CD8-positive, alpha-beta memory T cell (primary cell): ENCODE measurements at regions not wholly inside any gene's neighbourhood (a gene's known extent, or its start where the extent isn't known, plus 50 kb on each side); places are given as distances from the start of the nearest gene placed in this dataset.

Experiments used
- CTCF ChIA-PET: fragments of 350-600 bp; sonication (Branson Sonifier 250); formaldehyde crosslinking; loops from one replicate; lab custom pipeline; 2021; ENCODE audit warnings: antibody characterized with exemption; lab: Charles Lee
- POLR2A ChIA-PET: fragments of 350-600 bp; sonication (Branson Sonifier 250); formaldehyde crosslinking; loops from one replicate; lab custom pipeline; 2021; ENCODE audit warnings: antibody characterized with exemption; lab: Charles Lee
- DNase-seq, 5 donors: peaks; one replicate each; pipeline versions ENCODE4 v3.0.0 to v3.0.0-alpha.2; 2020 to 2022; ENCODE audit warnings: mixed read lengths in 1 of 5
- H3K27ac ChIP-seq: one replicate; pipeline ENCODE4 v1.7.0; 2013; ENCODE audit warnings: low read depth, mild to moderate bottlenecking, low read length, moderate library complexity
- H3K27me3 ChIP-seq: 2 replicates; pipeline ENCODE4 v1.7.0; 2013; ENCODE audit warnings: low read length, mild to moderate bottlenecking; ENCODE audit not compliant: insufficient read depth, poor library complexity, severe bottlenecking
- H3K36me3 ChIP-seq: 2 replicates; pipeline ENCODE4 v1.7.0; 2013; ENCODE audit warnings: mild to moderate bottlenecking, low read length, moderate library complexity; ENCODE audit not compliant: insufficient read depth
- H3K4me1 ChIP-seq: 2 replicates; pipeline ENCODE4 v1.7.0; 2013; ENCODE audit warnings: mild to moderate bottlenecking, low read length, moderate library complexity; ENCODE audit not compliant: insufficient read depth
- H3K4me3 ChIP-seq: 2 replicates; pipeline ENCODE4 v1.7.0; 2013; ENCODE audit warnings: mild to moderate bottlenecking, low read length
- H3K9me3 ChIP-seq: 2 replicates; pipeline ENCODE4 v1.7.0; 2013; ENCODE audit warnings: mild to moderate bottlenecking, low read length
- H3K27ac Mint-ChIP-seq, 8 donors: one replicate each; pipeline ENCODE4 v1.8.0; 2020 to 2021; ENCODE audit warnings: mixed read lengths in 8 of 8, mild to moderate bottlenecking in 6 of 8, inconsistent platforms in 3 of 8, moderate library complexity in 3 of 8
- H3K27me3 Mint-ChIP-seq, 2 donors: one replicate each; pipeline ENCODE4 v1.8.0; 2020 to 2021; ENCODE audit warnings: mixed read lengths in 2 of 2, mild to moderate bottlenecking in 1 of 2, moderate library complexity in 1 of 2
- H3K36me3 Mint-ChIP-seq, 3 donors: one replicate each; pipeline ENCODE4 v1.8.0; 2020 to 2021; ENCODE audit warnings: mixed read lengths in 3 of 3, inconsistent platforms in 1 of 3, mild to moderate bottlenecking in 1 of 3
- H3K4me1 Mint-ChIP-seq, 3 donors: one replicate each; pipeline ENCODE4 v1.8.0; 2020 to 2021; ENCODE audit warnings: mixed read lengths in 3 of 3, inconsistent platforms in 1 of 3, mild to moderate bottlenecking in 1 of 3
- H3K4me3 Mint-ChIP-seq, 7 donors: one replicate each; pipeline ENCODE4 v1.8.0; 2020 to 2021; ENCODE audit warnings: mixed read lengths in 7 of 7, mild to moderate bottlenecking in 6 of 7, moderate library complexity in 4 of 7, inconsistent platforms in 2 of 7
- H3K9me3 Mint-ChIP-seq, 5 donors: one replicate each; pipeline ENCODE4 v1.8.0; 2020 to 2022; ENCODE audit warnings: mixed read lengths in 5 of 5, mild to moderate bottlenecking in 3 of 5, moderate library complexity in 2 of 5, inconsistent platforms in 1 of 5

DNA sequence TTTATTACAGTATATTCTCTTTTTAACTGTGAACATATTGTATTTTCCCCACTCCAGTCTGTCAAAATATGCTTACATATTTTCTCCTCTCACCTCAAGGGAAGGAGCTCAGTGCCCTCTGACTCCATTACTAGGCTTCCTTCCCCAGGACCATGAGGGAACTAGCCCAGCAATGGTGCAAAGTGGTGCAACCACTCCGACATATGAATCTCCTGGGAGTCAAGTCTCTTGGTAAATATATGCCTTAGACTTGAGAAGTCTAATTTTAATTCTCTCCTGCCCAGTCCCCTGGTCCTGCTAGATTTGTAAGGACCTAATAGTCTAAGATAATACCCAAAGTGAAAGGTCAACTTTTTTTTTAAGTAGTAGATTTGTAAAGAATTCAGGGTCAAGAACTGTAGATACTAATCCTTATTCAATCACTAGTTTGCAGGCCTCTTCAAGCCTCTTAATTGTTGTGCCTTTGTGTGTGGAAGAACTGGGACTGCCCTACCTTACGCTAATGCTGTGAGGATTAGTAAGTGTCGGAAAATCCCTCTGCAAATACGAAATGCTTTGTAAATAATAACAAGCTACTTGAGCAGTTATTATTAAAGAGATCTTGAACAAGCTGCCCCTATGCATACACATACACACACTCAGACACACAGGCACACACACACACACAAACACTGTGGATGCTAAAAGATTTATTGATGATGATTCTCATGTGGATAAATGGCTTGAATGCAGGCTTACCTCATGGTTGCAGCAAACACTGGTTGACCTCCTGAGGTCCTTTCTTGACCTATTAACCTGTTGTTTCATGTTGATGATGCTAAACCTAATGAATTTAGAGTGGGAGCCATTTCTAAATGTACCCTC, 251.2 kb upstream of the PARD3B start:
- no peak for DNase-seq
- CTCF ChIA-PET = no interaction called here
- no peaks in the 10 kb centered on the region for H3K4me1 ChIP-seq
- H3K9me3 Mint-ChIP-seq = no peaks in the 10 kb centered on the region
- peaks cover 5 to 24% of the 10 kb centered on the region in 2 donors for H3K27me3 Mint-ChIP-seq
- POLR2A ChIA-PET = no interaction called here
- no peak overlapping the region for H3K27ac Mint-ChIP-seq
- no peaks in the 10 kb centered on the region for H3K4me1 Mint-ChIP-seq
- no peaks in the 10 kb centered on the region for H3K9me3 ChIP-seq
- H3K27me3 ChIP-seq = no peaks in the 10 kb centered on the region
- H3K4me3 Mint-ChIP-seq = no peak overlapping the region
- no peak overlapping the region for H3K4me3 ChIP-seq
- H3K36me3 ChIP-seq = no peaks in the 10 kb centered on the region
- no peaks in the 10 kb centered on the region for H3K36me3 Mint-ChIP-seq
- H3K27ac ChIP-seq = no peak overlapping the region

DNA sequence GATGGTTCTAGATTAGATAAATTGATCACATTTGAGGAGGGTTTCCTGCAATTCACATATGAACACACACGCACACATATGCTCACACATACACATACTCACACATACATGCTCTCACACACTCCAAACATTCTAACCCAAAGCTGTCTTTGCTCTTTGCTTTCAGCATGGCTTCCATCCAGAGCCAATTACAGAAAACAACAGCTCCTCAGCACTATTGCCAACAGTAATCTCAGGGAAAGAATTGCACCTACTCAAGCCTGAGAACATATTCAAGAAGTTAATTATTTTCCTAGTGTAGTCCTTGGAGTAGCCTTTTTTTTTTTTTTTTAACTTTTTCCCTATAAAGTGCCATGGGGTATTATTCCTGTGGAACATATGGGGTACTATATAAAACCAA, 246.9 kb upstream of the PARD3B start:
- Histone ChIP-seq H3K9me3 (no peaks in the 10 kb centered on the region), H3K27ac (no peak overlapping the region), H3K27me3 (no peaks in the 10 kb centered on the region), H3K36me3 (no peaks in the 10 kb centered on the region), H3K4me3 (no peak overlapping the region), H3K4me1 (no peaks in the 10 kb centered on the region)
- Mint-ChIP-seq H3K9me3 (no peaks in the 10 kb centered on the region), H3K36me3 (no peaks in the 10 kb centered on the region), H3K27me3 (peaks cover 0 to 10% of the 10 kb centered on the region in 2 donors), H3K4me3 (no peak overlapping the region), H3K4me1 (no peaks in the 10 kb centered on the region), H3K27ac (no peak overlapping the region)
- no peak for DNase-seq
- CTCF ChIA-PET = no interaction called here
- POLR2A ChIA-PET = no interaction called here

DNA sequence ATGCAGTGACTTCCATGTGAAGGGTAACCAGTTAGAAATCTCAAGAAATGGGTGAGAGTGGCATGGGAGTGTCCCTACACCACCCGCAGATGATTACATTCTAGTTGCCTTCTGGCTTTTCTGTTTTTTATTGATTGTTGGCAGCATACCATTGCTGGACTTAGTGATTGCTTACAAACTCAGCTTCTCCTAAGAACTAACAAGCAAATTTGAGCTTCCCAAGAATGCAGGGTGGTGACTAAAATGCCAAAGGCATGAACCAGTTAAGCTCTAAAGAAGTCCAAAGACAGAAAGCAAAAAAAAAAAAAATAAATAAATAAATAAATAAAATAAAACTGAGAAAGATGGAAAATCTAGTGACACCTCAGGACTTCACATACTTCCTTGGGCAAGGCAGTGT, 245.5 kb upstream of the PARD3B start:
- no peak overlapping the region for H3K4me3 ChIP-seq
- H3K36me3 Mint-ChIP-seq = no peaks in the 10 kb centered on the region
- no peaks in the 10 kb centered on the region for H3K27me3 ChIP-seq
- H3K27me3 Mint-ChIP-seq = peaks cover 6 to 11% of the 10 kb centered on the region in 2 donors
- no peak overlapping the region for H3K27ac ChIP-seq
- H3K4me3 Mint-ChIP-seq = no peak overlapping the region
- H3K9me3 ChIP-seq = no peaks in the 10 kb centered on the region
- no peaks in the 10 kb centered on the region for H3K36me3 ChIP-seq
- no peak overlapping the region for H3K27ac Mint-ChIP-seq
- no peak for DNase-seq
- CTCF ChIA-PET = no interaction called here
- no peaks in the 10 kb centered on the region for H3K9me3 Mint-ChIP-seq
- H3K4me1 ChIP-seq = no peaks in the 10 kb centered on the region
- H3K4me1 Mint-ChIP-seq = no peaks in the 10 kb centered on the region
- POLR2A ChIA-PET = no interaction called here

DNA sequence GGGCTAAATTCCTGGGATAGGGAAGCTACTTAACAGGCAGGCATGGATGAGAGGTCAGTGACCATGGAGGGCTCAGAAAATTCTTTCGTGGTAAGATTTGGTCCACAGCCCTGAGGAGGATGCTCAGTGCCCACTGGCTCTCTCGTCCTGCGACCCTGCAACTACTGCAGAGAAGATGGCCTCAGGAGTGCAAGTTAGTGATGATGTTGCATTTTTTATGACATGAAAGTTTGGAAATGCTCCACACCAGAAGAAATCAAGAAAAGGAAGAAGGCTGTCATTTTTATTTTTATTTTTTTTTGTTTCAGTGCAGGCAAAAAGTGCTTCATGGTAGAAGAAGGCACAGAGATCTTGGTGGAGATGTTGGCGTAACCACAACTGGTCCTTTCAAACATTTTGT, 238.6 kb upstream of the PARD3B start:
- no peaks in the 10 kb centered on the region for H3K36me3 Mint-ChIP-seq
- Histone ChIP-seq H3K36me3 (no peaks in the 10 kb centered on the region), H3K27me3 (no peaks in the 10 kb centered on the region), H3K9me3 (no peaks in the 10 kb centered on the region), H3K4me3 (no peak overlapping the region), H3K4me1 (no peaks in the 10 kb centered on the region), H3K27ac (no peak overlapping the region)
- ChIA-PET CTCF (interaction anchor here (1.0 kb wide), 1 partner anchor 16 kb away, joined by 3 read pairs; no protein-coding TSS in a partner anchor), POLR2A (no interaction called here)
- H3K27me3 Mint-ChIP-seq = peaks cover 11 to 21% of the 10 kb centered on the region in 2 donors
- no peak overlapping the region for H3K27ac Mint-ChIP-seq
- DNase-seq = no peak
- no peaks in the 10 kb centered on the region for H3K4me1 Mint-ChIP-seq
- H3K4me3 Mint-ChIP-seq = no peak overlapping the region
- H3K9me3 Mint-ChIP-seq = peaks cover 0 to 2% (median 0%) of the 10 kb centered on the region in 5 donors

DNA sequence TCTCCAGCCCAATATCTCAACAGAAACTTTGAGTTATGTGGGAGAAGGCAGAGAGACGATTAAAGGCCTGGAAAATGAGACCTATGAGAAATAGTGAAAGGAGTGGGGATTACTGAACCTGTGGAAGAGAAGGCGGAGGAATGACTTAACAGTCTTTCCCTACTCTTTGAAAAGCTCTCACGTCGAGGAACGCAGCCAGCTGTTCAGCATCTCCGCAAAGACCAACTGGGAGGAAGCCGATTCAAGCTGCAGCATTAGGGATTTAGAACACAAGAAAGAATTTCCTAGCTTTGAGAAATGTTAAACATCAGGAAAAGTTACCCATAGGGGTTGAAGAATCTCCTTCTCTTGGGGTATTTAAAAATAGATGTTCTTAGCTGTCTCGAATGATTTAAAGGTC, 233.2 kb upstream of the PARD3B start:
- POLR2A ChIA-PET = no interaction called here

DNA sequence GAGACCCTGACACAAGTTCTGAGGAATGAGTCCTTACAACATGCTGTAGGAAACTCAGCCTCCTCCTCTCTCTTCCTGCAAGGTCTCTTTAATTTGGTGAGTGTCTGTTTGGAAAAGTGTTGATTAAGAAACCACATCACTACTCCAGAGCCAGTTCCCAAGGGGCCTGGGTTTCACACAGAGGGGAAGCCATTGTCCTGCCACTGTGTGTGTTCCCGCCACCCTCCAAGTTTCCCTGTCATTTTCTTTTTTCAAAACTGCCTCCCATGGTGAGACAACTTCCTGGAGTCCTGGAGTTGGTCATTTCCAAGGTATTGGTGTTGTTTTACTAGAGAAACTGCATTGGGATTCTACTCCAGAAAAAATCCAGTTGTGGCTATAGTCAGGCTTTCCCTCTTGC, 232.0 kb upstream of the PARD3B start:
- no peaks in the 10 kb centered on the region for H3K4me1 Mint-ChIP-seq
- Histone ChIP-seq H3K9me3 (no peaks in the 10 kb centered on the region), H3K4me3 (no peak overlapping the region), H3K4me1 (no peaks in the 10 kb centered on the region), H3K27ac (no peak overlapping the region), H3K27me3 (no peaks in the 10 kb centered on the region), H3K36me3 (no peaks in the 10 kb centered on the region)
- peaks cover 0 to 2% (median 0%) of the 10 kb centered on the region in 3 donors for H3K36me3 Mint-ChIP-seq
- POLR2A ChIA-PET = no interaction called here
- no peak overlapping the region for H3K27ac Mint-ChIP-seq
- CTCF ChIA-PET = no interaction called here
- DNase-seq = no peak
- no peaks in the 10 kb centered on the region for H3K9me3 Mint-ChIP-seq
- no peak overlapping the region for H3K4me3 Mint-ChIP-seq
- H3K27me3 Mint-ChIP-seq = peaks cover 6 to 35% of the 10 kb centered on the region in 2 donors

More for the DNA sequence above, 233.2 kb upstream of the PARD3B start:
- Mint-ChIP-seq H3K4me3 (no peak overlapping the region), H3K27ac (no peak overlapping the region), H3K4me1 (no peaks in the 10 kb centered on the region), H3K9me3 (no peaks in the 10 kb centered on the region), H3K27me3 (peaks cover 7 to 25% of the 10 kb centered on the region in 2 donors), H3K36me3 (peaks cover 0 to 2% (median 0%) of the 10 kb centered on the region in 3 donors)
- CTCF ChIA-PET = no interaction called here
- H3K9me3 ChIP-seq = no peaks in the 10 kb centered on the region
- no peaks in the 10 kb centered on the region for H3K27me3 ChIP-seq
- no peaks in the 10 kb centered on the region for H3K36me3 ChIP-seq
- H3K4me1 ChIP-seq = no peaks in the 10 kb centered on the region
- DNase-seq = no peak
- H3K4me3 ChIP-seq = no peak overlapping the region
- no peak overlapping the region for H3K27ac ChIP-seq

DNA sequence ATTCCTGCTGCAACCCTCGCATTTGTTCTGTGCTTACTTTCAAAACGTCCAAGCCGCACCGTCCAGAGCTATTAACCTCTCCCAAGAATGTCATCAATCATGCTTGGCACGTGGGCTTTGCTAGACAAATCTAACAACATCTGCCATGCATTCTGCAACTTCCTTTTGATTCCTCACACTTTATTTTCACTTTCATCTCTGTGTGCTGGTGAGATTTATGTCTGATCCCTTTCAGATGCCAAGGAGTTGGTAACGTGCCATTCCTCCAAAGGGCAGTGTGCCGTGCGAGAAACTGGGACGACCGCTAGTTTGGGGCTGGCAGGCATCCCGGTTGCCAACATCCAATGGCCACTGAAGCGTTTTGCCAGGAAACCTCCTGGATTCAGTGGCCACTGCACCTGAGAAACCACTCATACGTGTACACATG, 230.0 kb upstream of the PARD3B start:
- H3K9me3 ChIP-seq = no peaks in the 10 kb centered on the region
- H3K4me1 Mint-ChIP-seq = no peaks in the 10 kb centered on the region
- no peaks in the 10 kb centered on the region for H3K4me1 ChIP-seq
- no peak overlapping the region for H3K27ac ChIP-seq
- ChIA-PET CTCF (no interaction called here), POLR2A (no interaction called here)
- no peak overlapping the region for H3K4me3 Mint-ChIP-seq
- H3K27me3 Mint-ChIP-seq = peaks cover 4 to 39% of the 10 kb centered on the region in 2 donors
- no peaks in the 10 kb centered on the region for H3K27me3 ChIP-seq
- H3K9me3 Mint-ChIP-seq = no peaks in the 10 kb centered on the region
- peaks cover 0 to 2% (median 0%) of the 10 kb centered on the region in 3 donors for H3K36me3 Mint-ChIP-seq
- no peak for DNase-seq
- H3K4me3 ChIP-seq = no peak overlapping the region
- no peaks in the 10 kb centered on the region for H3K36me3 ChIP-seq
- no peak overlapping the region for H3K27ac Mint-ChIP-seq

DNA sequence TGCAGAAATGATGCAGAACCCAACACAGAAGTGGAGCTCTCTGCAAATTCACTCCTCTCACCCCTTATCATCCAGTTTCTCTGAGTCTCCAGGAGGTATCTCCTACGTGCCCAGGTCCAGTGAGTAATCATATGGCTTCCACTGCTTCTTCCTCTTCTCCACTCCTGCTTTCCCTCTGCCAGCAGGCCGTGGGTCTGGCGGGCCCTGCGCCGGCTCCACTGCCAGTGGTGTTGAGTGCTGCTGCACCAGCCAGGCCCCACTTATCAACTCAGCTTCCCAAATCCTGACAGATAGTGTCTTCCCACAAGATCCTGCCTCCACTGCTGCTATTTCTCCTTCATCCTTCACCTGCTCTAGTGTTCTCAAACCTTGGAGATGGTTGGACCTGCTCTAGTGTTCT, 227.6 kb upstream of the PARD3B start:
- no peaks in the 10 kb centered on the region for H3K27me3 ChIP-seq
- no peaks in the 10 kb centered on the region for H3K9me3 ChIP-seq
- no peak overlapping the region for H3K4me3 Mint-ChIP-seq
- DNase-seq = no peak
- no peaks in the 10 kb centered on the region for H3K4me1 ChIP-seq
- ChIA-PET POLR2A (no interaction called here), CTCF (no interaction called here)
- no peak overlapping the region for H3K4me3 ChIP-seq
- peaks cover 3 to 27% of the 10 kb centered on the region in 2 donors for H3K27me3 Mint-ChIP-seq
- H3K36me3 Mint-ChIP-seq = peaks cover 0 to 2% (median 0%) of the 10 kb centered on the region in 3 donors
- H3K9me3 Mint-ChIP-seq = no peaks in the 10 kb centered on the region
- H3K27ac Mint-ChIP-seq = no peak overlapping the region
- H3K27ac ChIP-seq = no peak overlapping the region
- H3K36me3 ChIP-seq = no peaks in the 10 kb centered on the region
- no peaks in the 10 kb centered on the region for H3K4me1 Mint-ChIP-seq
